ENCODE measurements at regions not wholly inside any gene's neighbourhood (a gene's known extent, or its start where the extent isn't known, plus 50 kb on each side); places are given as distances from the start of the nearest gene placed in this dataset.

GRCh38 chr1:170219163-170219562 is 73.4 kb downstream of the NTMT2 start:
- TF ChIP-seq CTCF (IDR thresholded peaks at IDR 0.05): no peak
- no peak for TF ChIP-seq POLR2A (IDR thresholded peaks at IDR 0.05)
- no peak for TF ChIP-seq POLR2AphosphoS5 (IDR thresholded peaks at IDR 0.05)
- TF ChIP-seq EP300 (IDR thresholded peaks at IDR 0.05): no peak
